Activated CD4-positive, alpha-beta T cell treated with anti-CD3 and anti-CD28 coated beads, Interleukin-2, amount 50 U/mL, for 16 hours (primary cell): ENCODE measurements at regions not wholly inside any gene's neighbourhood (a gene's known extent, or its start where the extent isn't known, plus 50 kb on each side); places are given as distances from the start of the nearest gene placed in this dataset.
"Not testable (repeated sequence)": the region's sequence is repeated elsewhere in the genome, so short reads cannot be mapped to it uniquely, and the experiment has no call there.

Experiments
- DNase-seq: peaks from one replicate; pipeline ENCODE4 v3.0.0-alpha.2; 2020

DNA sequence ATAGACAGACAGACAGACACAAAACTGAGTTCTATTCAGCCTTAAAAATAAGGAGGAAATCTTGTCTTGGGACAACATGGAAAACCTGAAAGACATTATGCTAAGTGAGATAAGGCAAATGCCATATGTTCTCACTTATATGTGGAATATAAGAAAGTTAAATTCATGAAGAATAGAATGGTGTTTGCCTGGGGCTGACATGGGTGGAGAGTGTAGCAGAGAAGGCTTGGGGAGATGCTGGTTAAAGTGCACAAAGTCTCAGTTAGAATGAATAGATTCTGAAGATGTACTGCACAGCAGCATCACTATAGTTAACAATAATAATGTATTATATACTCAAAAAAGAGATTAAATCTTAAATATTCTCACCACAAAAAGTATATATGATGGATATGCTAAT is 355.5 kb downstream of the LRRIQ3 start:
- no peak for DNase-seq

DNA sequence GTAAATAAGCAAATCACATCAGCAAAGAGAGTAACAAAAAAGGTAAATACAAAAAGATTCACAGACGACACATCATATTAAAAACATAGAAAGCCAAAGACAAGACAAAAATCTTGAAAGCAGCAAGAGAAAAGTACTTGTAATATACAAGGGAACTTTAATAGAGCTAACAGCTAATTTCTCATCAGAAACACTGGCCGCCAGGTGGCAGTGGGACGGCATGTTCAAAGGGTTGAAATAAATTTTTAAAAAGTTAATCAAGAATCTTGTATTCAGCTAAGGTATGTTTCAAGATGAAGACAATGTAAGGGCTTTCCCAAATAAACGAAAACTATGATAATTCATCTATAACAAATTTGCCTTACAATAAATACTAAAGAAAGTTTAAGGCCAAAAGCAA is 358.1 kb downstream of the LRRIQ3 start:
- peak; percentile 16 for DNase-seq

DNA sequence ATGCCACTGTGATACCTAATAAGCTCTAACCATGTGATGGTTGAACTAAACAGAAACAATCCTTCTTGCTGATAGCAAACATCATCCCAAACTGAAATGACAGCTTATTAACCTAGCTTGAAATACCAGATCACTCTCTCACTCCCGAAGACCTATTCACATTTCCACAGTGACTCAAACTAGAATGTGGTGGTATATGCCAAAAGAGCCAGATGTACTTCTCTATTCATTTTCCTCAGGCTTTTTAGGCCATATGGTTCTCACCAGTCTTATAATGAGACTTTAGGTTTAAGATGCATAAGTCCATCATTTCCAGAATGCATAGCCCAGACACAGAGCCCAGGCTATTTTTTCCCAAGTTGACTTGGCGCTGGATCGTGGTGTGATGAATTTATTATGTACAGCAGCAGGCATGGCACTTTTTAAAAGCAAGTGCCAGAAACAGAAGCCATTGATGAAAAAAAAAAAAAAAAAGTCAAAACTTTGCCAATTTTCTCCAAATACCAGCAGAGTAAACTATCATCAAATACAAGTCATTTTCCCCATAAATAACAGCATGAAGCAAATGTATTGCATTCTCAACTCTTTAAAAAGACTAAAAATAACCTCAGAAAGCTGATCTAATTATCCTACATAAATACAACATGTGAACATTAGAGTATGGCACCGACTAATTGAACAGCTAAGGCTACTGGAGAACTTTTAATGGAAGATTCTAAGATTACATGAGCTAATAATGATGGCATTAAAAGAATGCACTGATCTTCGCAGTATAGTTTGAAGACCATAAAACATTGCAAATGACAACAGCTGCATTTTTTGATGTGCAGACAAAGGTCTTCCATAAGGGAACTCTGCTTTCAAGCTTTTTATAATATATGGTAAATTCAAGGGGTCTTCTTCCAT is 365.4 kb downstream of the LRRIQ3 start:
- no peak for DNase-seq

DNA sequence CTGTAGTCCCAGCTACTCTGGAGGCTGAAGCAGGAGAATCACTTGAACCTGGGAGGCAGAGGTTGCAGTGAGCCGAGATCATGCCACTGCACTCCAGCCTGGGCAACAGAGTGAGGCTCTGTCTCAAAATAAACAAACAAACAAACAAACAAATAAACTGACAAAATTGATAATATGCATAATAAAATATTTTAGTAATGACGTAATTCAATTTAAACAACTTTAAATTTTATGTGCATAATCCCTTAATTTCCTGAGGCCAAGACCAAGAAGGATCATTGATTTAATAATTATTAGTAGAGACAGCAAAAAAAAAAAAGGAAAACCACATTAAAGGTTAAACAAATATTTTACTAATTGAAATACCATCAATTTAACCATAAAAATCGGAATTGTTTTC is 370.7 kb downstream of the LRRIQ3 start:
- not testable (repeated sequence) for DNase-seq

DNA sequence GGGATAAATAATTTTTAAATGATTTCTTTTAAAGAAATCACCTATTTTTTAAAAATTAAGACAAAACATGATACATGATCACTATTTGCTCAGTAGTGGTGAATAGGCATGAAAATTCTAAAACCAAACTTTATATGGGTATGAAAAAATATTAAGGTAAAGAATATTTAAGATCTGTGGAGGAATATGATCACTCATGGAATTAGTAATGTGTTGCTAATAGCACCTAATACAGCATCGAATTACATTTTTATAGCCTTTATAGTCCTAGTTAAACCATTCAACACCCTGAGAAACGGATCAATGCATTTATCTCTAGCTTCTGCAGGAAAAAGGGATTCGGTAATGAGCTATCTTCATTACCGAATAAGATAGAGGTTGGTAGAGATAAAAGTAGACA is 373.9 kb downstream of the LRRIQ3 start:
- DNase-seq, result no peak

DNA sequence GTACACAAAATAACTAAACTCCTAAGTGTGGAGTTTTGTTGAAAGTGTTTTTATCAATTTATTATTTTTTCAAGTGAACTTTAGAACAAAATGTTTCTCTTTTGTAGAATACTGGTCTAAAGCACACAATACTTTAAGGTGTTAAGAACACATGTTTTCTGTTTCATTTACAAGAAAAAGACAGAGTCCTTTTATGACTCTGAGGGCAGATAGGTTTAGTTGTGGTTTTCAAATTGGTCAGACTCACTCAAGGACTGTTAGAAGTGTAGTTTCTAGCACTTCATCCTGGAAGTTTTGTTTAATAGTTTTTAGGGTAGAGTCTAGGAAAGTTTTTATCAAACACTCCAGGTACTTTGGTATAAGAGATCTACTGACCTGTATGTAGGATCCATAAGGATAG is 376.5 kb downstream of the LRRIQ3 start:
- no peak for DNase-seq

DNA sequence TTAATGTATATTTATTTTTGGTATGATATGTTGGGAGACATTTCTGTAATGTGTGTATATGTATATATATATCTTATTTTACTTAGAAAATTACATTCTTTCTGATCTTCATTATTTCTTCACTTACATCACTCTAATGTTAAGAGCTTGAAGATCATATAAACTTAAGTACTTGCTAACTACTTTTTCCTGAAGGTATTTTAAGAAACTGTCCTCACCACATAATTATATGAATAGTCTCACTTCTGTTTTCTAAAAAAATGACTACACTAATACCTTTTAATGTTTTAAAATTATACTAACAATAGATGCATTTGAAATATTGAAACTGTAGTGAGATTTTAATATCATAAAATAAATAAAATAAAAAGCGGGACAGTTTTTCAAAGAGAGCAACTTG is 377.1 kb downstream of the LRRIQ3 start:
- DNase-seq, result no peak

DNA sequence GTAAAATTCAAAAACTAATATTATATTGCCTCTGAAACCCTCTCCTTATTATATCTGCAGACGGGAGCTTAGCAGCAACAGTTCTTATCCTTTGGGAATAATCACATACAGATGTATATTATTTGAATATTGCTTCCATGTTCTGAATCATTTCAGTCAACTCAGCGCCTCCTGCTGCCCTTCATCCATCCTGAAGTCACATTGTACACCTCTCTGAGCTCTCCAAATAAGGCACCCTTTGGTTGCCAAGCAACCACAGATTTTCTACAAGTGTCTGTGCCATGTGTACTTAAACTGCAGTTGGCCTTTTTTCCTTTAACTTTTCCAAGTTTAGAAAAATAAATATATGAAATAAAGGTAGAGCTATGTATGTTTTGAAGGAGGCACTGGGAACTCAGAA is 384.3 kb downstream of the LRRIQ3 start:
- DNase-seq, result no peak

DNA sequence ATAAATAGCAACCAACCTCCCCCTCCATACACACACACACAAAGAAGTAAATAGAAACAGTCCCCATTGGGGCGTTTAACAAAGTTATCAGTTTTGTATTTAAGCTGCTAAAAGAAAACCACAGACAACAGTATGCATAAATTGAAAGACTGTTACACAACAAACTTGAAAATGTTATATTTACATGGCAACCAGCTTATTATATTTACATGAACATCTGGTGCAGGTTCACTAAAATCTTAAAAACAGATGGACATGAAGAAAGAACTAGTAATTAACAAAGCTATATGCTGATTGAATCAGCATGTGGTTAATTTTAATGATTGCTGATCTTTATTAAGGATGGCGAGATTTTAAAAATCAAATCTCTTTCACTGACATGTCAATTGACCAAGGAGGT is 384.7 kb downstream of the LRRIQ3 start:
- DNase-seq, result no peak

DNA sequence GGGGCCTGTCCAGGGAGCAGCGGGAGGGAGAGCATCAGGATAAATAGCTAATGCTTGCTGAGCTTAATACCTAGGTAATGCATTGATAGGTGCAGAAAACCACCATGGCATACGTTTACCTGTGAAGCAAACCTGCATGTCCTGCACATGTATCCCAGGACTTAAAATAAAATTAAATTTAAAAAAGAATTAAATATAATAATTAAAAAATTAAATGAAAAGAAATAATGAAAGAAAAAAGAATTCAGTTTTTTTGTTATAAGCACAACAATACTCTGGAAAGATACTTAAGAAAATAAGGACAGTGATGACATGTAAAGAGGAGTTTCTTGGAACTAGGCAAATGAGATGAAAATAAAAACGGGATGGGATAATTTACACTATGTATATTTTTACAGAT is 386.2 kb downstream of the LRRIQ3 start:
- DNase-seq, result no peak

DNA sequence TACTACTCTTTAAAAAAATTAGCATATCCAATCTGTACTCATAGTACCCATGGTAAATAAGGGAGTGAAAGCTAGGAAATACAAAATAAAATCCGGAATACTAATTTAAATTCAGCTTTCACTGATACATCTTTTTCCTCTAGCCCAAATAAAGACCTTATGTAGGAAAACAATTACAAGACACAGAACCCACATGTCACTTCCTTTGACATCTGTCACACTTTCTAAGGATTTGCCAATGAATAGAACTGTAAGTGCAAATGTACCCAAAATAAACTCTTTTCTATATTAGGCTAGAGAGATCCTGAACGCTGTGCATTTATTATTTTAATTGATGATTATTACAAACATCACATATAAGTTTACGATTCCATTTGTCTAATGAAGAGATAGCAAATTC is 393.0 kb downstream of the LRRIQ3 start:
- DNase-seq, result no peak

DNA sequence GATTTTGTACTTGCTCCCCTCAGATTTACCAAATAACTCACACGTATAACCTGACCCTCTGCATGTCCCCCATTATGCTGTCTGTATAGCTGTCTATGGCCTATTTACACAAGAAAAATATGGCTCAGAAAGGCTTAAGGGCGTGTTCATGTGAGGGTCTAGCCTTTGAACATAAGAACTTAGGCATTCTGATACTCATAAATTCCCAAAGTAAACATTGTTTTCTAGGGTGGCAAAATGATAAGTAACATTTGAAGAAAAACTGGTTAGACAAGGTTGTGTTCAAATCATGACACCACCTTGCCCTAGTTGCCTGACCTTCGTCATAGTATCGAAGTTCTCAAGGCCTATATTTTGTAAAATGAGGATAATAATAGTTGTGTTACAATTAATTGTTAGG is 394.6 kb downstream of the LRRIQ3 start:
- no peak for DNase-seq

DNA sequence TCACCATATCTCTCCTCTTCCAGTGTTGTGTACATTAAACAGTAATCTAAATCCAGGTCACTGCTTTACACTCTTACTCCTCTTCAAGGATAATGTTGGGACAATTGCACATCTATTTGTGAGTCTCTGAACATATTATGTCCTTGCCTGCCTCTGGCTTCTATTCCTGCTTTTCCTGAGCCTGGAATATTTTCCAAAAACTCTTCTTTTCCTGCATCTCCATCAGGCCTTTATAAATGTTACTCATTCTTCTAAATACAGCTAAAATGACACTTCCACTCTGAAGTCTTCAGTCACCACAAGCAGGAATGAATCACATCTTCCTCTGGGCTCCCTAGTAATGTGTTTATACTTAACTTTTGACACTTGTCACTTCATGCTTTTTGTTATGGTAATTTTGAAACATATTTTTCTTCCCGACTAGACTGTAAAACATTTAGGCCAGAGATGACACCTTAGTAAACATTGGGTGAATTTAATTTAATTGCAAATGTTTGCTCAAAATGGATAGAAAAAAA is 396.0 kb downstream of the LRRIQ3 start:
- DNase-seq, result no peak

DNA sequence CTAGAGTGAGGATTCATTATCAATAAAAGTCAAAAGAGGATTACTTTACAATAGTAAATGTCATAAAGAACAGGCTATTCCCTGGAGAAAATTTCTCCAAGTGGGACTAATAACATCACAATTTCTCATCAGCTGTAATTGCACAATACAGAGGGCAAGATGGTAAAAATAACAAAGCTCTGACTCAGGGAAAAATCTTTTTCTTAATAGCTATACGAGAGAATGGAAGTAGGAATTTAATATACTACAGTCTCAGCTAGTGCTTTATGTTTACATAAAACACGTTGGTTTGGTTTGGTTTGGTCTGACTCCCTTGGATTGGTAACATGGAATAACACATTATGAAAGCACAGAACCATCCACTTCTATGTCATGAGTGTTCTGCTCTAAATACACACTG is 397.6 kb downstream of the LRRIQ3 start:
- no peak for DNase-seq

DNA sequence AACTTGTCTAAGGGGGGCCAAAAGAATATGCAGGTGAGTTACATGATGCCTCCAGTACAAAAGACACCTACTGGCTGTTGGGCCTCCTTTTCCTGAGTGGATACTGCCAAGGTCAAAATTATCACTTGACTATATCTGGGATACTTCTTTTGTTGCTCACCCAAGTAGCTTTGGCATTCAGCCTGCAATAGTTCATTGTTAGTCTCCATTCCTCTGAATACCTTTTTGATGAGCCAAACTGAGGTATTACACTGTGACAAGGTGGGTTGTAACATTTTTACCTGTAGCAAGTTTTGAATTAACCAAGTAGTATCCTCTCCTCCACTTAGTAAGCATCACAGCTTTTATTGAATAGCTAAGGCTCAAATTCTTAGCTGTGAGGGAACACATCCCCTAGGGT is 408.0 kb downstream of the LRRIQ3 start:
- no peak for DNase-seq

DNA sequence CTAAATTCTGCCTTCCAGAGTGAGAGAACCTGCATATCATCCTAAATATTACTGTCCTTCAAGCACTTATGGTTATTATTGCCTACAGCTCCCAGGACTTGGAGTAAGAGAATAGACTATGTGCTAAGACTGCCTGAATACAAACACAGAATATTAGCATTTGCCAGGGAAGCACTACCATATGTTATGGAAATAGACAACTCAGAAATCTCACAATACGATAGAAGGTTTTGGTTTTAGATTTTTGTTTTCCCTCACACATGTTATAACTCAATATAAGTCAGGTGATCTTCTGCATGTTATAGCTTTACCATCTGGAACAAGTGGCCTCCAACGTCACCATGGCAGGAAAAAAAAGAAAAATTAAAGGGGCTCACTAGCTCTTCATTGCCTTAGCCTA is 413.9 kb downstream of the LRRIQ3 start:
- no peak for DNase-seq

DNA sequence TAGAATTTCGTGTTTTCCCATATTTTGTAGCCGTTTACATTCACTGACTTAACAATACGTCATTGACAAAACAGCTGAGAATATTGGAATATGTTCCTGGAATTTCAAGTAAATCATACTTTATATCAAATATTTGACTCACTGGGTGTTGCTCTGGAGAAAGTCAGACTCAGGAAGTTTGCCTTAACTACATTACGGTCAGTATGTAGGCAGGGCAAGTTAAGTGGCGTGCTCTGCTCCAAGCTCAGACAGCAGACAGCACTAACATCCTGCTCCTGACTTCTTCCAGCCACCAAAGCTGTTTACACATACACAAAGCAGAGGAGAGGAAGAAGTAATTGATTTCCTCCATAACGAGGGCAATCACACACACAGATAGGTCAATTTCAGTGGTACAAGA is 414.6 kb downstream of the LRRIQ3 start:
- DNase-seq, result no peak

DNA sequence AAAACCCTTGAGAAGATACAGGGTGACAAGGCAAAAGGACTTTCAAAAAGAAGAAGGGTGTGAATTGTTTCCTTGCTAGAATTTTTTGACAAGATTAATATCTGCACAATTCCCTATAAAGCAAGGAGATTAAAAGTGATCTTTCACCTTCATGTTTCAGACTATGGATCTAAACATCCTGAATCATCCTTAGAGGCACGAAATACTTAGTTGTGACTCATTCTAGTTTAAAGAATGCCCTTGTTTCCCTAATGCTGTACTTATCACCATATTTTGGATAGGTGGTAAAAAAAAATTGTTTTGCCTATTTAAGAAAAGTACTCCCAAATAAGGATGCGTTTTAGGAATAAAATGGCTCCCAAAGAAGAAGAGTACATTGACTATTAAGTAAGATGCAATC is 415.1 kb downstream of the LRRIQ3 start:
- no peak for DNase-seq

DNA sequence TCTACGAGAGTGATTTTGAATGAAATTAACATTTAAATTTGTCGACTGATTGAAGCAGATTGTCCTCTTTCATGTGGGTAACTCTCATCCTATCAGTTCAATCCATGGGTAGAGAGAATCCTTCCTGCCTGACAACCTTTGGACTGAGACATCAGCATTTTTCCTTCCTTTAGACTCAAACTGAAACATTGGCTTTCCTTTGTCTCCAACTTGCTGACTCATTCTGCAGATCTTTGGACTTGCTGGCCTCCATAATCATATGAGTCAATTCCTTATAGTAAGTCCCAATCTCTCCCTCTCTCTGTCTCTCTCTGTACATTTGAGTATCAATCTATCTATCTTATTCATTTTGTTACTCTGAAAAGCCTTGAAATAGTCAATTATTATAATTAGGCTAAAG is 416.7 kb downstream of the LRRIQ3 start:
- DNase-seq, result no peak

DNA sequence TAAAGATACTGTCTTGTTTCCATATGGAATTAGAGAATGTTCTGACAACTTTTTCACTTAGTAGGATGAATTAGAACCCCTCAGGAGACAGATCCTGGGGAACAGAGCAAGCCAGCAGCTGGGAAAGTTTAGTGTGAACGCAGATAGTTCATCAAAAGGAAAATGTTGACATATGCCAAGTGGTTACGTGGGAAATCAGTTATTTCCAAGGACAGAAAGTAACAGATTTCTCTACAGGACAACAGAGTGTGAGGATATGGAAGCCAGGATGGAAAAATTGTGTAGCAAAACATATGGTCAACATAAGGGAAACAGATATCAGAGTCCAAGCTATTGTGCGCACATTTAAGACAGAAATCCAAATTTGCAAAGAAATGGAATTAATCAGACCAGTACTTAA is 419.5 kb downstream of the LRRIQ3 start:
- DNase-seq, result no peak

DNA sequence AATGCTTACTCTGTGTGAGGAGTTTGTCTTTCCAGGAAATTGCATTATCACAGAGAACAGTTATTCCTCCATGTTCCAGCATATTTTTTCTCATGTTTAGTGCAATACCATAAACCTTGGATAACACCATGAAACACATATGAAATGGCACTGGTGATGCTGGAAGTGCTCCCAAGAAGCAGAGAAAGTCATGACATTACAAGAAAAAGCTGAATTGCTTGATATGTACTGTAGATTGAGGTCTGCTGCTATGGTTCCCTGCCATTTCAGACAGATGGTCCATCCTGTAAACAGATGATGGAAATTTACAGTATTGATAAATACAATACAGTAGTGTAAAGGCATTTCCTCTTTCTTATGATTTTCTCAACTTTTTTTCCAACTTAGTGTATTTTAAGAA is 422.1 kb downstream of the LRRIQ3 start:
- no peak for DNase-seq

DNA sequence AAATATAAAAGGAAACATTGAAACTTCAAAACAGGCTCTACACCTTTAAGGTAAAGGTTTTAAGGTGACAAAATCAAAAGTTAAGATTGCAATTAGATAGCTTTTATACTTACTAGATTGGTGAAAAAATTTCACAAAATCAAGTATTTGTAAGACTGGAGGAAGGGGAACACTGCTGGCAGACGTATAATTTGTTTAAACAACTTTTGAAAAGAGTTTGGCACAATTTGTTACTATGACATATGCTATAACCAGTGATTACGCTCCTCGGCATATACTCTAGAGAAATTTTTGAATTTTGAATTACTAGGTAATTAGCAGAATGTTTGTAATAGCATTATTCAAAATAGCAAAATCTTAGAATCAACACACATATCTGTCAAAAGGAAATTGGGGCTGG is 425.0 kb downstream of the LRRIQ3 start:
- no peak for DNase-seq

DNA sequence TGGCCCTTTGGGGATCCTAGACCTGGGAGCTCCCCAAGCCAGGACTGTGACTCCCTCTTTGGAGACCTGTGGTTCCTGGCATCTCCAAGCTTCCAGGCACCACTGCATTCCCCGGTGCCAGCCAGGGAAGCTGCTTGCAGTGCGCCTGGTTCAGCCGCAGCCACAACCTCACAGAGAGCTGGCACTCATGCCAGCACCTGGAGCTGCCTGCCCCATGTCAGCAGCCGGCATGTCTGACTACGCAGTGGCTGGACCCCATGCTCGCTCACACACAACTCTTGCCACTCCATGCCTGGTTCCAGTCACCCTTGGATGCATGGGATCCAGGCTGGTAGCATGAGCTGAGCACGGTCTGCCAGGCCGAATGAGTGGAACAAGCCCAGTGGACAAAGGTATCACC is 426.6 kb downstream of the LRRIQ3 start:
- no peak for DNase-seq

DNA sequence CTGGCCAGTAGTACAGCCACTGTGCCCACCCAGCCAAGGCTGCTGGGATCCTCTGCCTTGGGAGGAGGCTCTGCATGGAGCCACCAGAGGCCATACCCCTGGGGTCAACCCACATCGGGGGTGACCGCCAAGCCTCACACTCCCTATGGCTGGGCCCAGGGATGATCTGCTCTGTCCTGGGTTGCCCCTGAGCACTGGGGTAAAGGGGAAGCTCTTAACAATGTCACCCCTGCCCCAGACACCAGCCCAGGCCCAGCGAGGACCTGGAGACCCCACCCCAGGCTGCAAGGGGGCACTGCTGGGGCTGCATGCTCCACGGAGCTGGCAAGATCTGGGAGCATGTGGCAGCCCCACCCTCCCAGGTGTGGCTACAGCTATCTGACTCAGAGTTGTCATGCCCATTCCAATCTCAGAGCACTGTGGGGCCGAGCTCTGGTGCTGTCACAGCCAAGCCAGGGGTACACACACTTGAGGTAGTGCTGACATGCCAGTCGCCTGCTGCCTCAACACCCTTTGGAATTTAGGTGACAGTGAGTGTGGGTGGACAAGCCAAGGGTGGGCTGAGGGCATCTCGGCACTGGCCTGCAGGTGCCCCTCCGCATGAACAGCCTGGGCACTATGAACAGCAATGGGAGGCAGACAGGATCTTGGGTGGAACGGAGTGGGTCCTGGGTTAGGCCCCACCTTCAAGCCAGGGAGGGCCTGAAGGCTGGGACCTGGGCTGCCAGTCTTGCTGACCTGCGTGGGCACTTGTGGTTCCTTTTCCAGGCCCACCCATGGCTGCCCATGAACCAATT is 427.7 kb downstream of the LRRIQ3 start:
- DNase-seq, result no peak
